HL-60 (cell line): ENCODE measurements at regions not wholly inside any gene's neighbourhood (a gene's known extent, or its start where the extent isn't known, plus 50 kb on each side); places are given as distances from the start of the nearest gene placed in this dataset.

Source experiments
- CTCF ChIP-seq: IDR thresholded peaks from one replicate; pipeline ENCODE4 v1.5.1; 2011; ENCODE audit warnings: low read length, control low read depth, inconsistent platforms; ENCODE audit not compliant: insufficient read depth
- TF ChIP-seq, protein P1 (sequence below): IDR thresholded peaks from 2 replicates; pipeline ENCODE4 v1.6.1; 2012; ENCODE audit warnings: low read depth; ENCODE audit not compliant: insufficient replicate concordance

GRCh38 chr7:37526623-37527022, 78.0 kb upstream of the ELMO1 start:
- no peak for TF ChIP-seq CTCF
- TF ChIP-seq, protein P1, sequence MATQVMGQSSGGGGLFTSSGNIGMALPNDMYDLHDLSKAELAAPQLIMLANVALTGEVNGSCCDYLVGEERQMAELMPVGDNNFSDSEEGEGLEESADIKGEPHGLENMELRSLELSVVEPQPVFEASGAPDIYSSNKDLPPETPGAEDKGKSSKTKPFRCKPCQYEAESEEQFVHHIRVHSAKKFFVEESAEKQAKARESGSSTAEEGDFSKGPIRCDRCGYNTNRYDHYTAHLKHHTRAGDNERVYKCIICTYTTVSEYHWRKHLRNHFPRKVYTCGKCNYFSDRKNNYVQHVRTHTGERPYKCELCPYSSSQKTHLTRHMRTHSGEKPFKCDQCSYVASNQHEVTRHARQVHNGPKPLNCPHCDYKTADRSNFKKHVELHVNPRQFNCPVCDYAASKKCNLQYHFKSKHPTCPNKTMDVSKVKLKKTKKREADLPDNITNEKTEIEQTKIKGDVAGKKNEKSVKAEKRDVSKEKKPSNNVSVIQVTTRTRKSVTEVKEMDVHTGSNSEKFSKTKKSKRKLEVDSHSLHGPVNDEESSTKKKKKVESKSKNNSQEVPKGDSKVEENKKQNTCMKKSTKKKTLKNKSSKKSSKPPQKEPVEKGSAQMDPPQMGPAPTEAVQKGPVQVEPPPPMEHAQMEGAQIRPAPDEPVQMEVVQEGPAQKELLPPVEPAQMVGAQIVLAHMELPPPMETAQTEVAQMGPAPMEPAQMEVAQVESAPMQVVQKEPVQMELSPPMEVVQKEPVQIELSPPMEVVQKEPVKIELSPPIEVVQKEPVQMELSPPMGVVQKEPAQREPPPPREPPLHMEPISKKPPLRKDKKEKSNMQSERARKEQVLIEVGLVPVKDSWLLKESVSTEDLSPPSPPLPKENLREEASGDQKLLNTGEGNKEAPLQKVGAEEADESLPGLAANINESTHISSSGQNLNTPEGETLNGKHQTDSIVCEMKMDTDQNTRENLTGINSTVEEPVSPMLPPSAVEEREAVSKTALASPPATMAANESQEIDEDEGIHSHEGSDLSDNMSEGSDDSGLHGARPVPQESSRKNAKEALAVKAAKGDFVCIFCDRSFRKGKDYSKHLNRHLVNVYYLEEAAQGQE, result no peak
